Brain microvascular endothelial cell (primary cell): ENCODE measurements at regions not wholly inside any gene's neighbourhood (a gene's known extent, or its start where the extent isn't known, plus 50 kb on each side); places are given as distances from the start of the nearest gene placed in this dataset.
A peak's percentile ranks its signal among the peaks of the same experiment; 100 is the strongest.

Experiments used
- DNase-seq: peaks from one replicate; pipeline ENCODE4 v3.0.0-alpha.2; 2020
- H3K27ac ChIP-seq: fragments of 250-450 bp; sonication (Bioruptor Pico); 2 replicates; pipeline ENCODE4 v1.5.1; 2020; ENCODE audit warnings: mild to moderate bottlenecking, moderate library complexity
- H3K27me3 ChIP-seq: fragments of 250-450 bp; sonication (Bioruptor Pico); replicated peaks from 2 replicates; pipeline ENCODE4 v1.5.1; 2020; ENCODE audit warnings: mild to moderate bottlenecking
- H3K36me3 ChIP-seq: fragments of 250-450 bp; sonication (Bioruptor Pico); replicated peaks from 2 replicates; pipeline ENCODE4 v1.5.1; 2020; ENCODE audit warnings: mild to moderate bottlenecking
- H3K4me3 ChIP-seq: 2 replicates; pipeline ENCODE4 v1.5.1; 2011; ENCODE audit warnings: low read depth, mild to moderate bottlenecking, control low read depth, low read length, moderate library complexity
- in situ Hi-C: cut with HindIII; loops from 2 replicates; pipeline ENCODE4 v1.10.0; 2017; ENCODE audit warnings: low sequenced_read_pairs, low pct_ligation_motif_present
- TF ChIP-seq, protein P1 (sequence below): IDR thresholded peaks from 2 replicates; pipeline ENCODE4 v1.5.1; 2011; ENCODE audit warnings: low read depth, mild to moderate bottlenecking, moderate library complexity, low read length, control low read depth, inconsistent platforms; ENCODE audit errors: missing control alignments

DNA sequence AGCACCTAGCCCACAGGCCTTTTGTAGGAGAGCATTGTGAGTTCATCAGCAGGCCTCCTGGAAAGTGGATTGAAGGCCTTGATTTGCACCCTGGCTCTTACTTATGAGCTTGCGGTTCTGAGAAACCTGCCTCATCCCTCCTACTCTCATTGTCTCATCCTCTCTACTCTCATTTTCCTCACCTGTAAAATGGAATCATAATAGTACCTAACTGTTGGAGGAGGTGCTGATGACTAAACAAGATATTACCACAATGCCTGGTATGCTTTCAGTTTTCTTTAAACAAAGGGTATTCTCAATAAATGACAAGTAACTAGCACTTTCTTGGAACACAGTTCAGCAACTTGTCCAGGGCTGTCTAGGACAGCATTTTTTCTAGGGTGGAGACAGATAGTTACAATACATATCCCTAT lies 243.1 kb upstream of the MAF start:
- H3K27ac ChIP-seq: no peak overlapping the region
- H3K27me3 ChIP-seq: no peaks in the 10 kb centered on the region
- H3K36me3 ChIP-seq: no peaks in the 10 kb centered on the region
- H3K4me3 ChIP-seq: no peak overlapping the region
- DNase-seq: no peak
- in situ Hi-C loops: no loop called here
- TF ChIP-seq, protein P1, sequence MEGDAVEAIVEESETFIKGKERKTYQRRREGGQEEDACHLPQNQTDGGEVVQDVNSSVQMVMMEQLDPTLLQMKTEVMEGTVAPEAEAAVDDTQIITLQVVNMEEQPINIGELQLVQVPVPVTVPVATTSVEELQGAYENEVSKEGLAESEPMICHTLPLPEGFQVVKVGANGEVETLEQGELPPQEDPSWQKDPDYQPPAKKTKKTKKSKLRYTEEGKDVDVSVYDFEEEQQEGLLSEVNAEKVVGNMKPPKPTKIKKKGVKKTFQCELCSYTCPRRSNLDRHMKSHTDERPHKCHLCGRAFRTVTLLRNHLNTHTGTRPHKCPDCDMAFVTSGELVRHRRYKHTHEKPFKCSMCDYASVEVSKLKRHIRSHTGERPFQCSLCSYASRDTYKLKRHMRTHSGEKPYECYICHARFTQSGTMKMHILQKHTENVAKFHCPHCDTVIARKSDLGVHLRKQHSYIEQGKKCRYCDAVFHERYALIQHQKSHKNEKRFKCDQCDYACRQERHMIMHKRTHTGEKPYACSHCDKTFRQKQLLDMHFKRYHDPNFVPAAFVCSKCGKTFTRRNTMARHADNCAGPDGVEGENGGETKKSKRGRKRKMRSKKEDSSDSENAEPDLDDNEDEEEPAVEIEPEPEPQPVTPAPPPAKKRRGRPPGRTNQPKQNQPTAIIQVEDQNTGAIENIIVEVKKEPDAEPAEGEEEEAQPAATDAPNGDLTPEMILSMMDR: no peak

DNA sequence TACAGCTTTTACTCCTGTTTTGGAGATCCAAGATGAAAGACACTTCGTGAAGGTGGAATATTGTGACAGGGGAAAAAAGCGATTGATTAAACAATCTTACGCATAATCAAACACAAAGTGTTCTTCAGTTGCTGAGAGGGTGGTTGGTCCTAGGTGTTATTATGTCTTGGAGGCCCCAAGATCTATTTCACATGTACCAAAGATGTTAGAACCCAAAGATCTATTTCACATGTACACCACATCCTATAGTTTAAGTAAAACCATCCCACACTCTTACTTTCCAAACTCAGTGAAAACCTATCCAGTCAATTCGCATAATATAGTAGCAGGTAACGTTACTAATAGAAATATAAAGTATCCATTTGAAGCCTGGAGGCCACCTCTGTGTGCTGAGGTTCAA lies 242.6 kb upstream of the MAF start:
- TF ChIP-seq, protein P1: no peak
- in situ Hi-C loops: no loop called here
- H3K4me3 ChIP-seq: no peak overlapping the region
- H3K27me3 ChIP-seq: no peaks in the 10 kb centered on the region
- DNase-seq: no peak
- H3K27ac ChIP-seq: no peak overlapping the region
- H3K36me3 ChIP-seq: no peaks in the 10 kb centered on the region

DNA sequence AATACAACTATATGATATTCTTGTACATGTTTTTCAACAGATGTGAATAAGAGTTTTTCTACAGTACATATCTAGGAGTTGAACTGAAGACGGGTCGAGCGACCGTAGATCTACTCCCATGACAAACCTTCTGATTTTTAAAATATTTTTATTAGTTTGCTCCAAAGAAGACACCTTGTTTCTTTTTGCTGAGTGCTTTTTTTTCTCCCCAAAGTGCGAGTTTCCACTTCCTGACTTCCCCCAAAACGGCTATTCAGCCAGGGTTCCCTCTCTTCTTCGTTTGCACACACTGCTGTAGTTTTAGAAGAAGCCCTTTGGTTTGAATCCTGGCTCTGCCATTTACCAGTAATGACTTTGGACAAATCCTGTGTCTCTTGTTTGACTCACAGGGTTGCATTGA lies 241.7 kb upstream of the MAF start:
- DNase-seq: no peak
- Histone ChIP-seq H3K36me3 (no peaks in the 10 kb centered on the region), H3K4me3 (no peak overlapping the region), H3K27me3 (no peaks in the 10 kb centered on the region), H3K27ac (no peak overlapping the region)
- TF ChIP-seq, protein P1: no peak
- in situ Hi-C loops: no loop called here

DNA sequence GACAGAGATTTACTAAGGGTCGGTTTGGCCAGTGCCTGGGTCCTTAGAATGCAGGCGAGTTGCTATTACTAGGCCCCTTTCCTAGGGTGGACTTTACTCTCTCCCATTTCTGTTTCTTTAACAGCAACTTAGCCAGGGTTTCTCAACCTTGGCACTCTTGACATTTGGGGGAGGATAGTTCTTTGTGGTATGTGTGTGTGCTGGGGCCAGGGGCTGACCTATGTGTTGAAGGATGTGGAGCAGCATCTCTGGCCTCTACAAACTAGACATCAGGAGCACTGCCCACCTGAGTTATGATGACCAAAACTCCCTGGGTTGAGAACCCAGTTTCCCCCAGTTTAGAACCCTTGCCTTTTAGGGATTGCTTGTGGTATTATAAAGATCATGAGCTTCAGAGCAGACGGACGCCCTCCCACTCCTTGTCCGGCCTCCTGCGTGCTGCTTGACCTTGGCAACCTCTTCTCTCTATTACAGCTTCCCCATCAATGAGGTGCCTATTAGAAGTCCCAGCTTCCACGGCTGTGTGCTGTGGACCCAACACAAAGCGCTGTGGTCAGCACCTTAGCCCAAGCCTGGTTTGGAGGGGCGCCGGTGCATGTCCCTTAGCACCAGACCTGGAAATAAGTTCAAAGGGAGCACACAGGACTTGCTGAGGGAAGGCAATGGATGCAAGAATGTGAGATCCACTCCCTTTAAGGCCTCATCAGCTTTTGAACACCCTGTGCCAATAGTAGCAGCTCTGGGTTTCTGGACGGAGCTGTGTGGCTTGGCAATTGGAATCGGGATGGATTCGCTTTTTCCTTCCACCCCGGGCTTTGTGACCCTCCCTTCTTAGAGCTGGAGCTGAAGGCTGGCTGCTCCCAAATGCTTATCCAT lies 239.2 kb upstream of the MAF start:
- in situ Hi-C loops: no loop called here
- H3K4me3 ChIP-seq: no peak overlapping the region
- H3K27ac ChIP-seq: no peak overlapping the region
- H3K36me3 ChIP-seq: no peaks in the 10 kb centered on the region
- TF ChIP-seq, protein P1: no peak
- H3K27me3 ChIP-seq: no peaks in the 10 kb centered on the region
- DNase-seq: no peak

DNA sequence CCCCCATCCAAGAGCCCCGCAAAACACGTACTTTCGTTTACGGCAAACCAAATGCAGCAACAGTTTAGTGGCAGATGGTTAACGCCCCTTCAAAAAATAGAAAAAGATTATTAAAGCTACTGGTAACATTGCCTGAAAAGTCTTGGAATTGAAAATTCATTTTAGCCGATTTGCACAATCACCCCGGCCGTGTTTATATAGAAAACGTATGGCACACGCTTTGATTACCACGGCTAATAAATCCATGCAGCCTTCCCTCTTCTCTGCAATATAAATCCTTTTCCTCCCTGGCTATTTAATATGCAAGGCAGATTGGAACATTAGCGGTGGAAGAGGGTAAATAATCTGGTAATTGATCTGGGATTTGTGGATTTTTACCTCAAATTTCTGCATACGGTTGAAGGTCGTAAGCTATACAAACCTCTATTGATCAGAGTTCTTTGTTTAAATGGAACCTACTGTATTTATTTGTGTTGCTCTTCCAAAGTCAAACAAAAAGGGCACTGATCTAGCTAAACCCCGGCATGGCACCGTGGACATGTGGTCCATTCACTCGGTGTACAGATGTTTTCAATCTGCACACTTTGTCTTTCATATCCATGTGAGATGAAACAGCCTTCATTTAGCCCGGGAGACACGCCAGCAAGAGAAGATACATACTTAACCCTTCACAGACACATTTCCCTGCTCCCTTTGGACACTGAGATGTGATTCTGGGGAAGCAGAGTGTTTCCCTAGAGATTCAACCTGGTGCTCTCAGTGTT lies 238.1 kb upstream of the MAF start:
- H3K27ac ChIP-seq: no peak overlapping the region
- no peak for DNase-seq
- in situ Hi-C loops: no loop called here
- H3K27me3 ChIP-seq: no peaks in the 10 kb centered on the region
- H3K4me3 ChIP-seq: peak overlapping the region; percentile 20
- H3K36me3 ChIP-seq: no peaks in the 10 kb centered on the region
- TF ChIP-seq, protein P1: no peak
